Esophagus muscularis mucosa (tissue), 4 donors: ENCODE measurements at regions not wholly inside any gene's neighbourhood (a gene's known extent, or its start where the extent isn't known, plus 50 kb on each side); places are given as distances from the start of the nearest gene placed in this dataset.

ENCODE experiments used
- EP300 ChIP-seq: sonication (generic); formaldehyde crosslinking; IDR thresholded peaks from one replicate; pipeline ENCODE4 v1.6.1; 2017; ENCODE audit warnings: antibody characterized with exemption
- POLR2A ChIP-seq: fragments of 450-650 bp; IDR thresholded peaks from one replicate; pipeline ENCODE4 v1.6.1; 2017; ENCODE audit warnings: antibody characterized with exemption, moderate library complexity, mild to moderate bottlenecking, low read depth
- POLR2AphosphoS5 ChIP-seq, 2 donors: sonication (generic); formaldehyde crosslinking; IDR thresholded peaks; one replicate each; pipeline ENCODE4 v1.6.1; 2017; ENCODE audit warnings: antibody characterized with exemption in 2 of 2
- TF ChIP-seq, protein P1 (sequence below), 3 experiments: fragments of 200-600 bp in 2 of 3; fragments of 450-650 bp in 1 of 3; sonication (generic) in 2 of 3; IDR thresholded peaks; one replicate each; pipeline ENCODE4 v1.5.1; 2017 to 2019; ENCODE audit warnings: antibody characterized with exemption in 3 of 3, mild to moderate bottlenecking in 2 of 3, moderate library complexity in 1 of 3

DNA sequence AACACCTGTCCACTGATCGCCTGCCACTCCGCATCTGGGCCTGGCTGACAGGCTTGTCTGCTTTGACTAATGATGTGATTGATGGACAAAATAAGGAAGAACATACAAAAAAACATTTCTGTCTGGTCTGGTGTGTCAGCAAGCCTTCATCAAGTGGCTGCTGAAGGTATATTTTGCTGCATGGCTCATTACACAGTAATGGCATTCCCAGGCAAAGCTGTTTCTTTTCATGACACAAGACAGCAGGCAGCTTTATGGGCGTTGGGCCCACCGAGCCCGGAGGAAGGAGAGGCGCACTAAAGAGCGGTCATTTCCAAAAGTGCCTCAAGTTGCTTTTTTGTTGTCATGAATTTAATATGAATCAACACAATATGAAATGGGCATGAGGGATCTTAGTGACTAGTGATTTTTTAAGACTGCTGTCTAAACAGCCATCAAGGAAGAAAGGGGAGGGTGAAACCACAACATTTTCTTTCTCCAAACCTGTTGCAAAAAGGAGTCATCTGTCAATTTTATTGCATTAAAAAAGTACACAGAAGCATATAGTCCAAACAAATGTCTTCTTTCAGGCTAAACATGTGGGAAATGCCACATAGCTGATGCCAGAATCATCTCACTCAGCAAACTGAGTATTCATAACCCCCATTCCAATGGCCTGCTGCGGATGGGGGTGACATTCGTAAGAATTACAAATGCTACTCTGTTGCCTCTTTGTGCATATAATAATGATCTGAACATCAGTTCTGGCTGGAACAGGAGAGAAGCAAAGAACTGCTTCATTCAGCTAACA is 476.6 kb downstream of the ZNF536 start:
- TF ChIP-seq, protein P1, sequence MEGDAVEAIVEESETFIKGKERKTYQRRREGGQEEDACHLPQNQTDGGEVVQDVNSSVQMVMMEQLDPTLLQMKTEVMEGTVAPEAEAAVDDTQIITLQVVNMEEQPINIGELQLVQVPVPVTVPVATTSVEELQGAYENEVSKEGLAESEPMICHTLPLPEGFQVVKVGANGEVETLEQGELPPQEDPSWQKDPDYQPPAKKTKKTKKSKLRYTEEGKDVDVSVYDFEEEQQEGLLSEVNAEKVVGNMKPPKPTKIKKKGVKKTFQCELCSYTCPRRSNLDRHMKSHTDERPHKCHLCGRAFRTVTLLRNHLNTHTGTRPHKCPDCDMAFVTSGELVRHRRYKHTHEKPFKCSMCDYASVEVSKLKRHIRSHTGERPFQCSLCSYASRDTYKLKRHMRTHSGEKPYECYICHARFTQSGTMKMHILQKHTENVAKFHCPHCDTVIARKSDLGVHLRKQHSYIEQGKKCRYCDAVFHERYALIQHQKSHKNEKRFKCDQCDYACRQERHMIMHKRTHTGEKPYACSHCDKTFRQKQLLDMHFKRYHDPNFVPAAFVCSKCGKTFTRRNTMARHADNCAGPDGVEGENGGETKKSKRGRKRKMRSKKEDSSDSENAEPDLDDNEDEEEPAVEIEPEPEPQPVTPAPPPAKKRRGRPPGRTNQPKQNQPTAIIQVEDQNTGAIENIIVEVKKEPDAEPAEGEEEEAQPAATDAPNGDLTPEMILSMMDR (IDR thresholded peaks at IDR 0.05): no peak
- TF ChIP-seq POLR2AphosphoS5 (IDR thresholded peaks at IDR 0.05) (no peak), POLR2A (no peak), EP300 (no peak)
